HEK293T (cell line): ENCODE measurements at regions not wholly inside any gene's neighbourhood (a gene's known extent, or its start where the extent isn't known, plus 50 kb on each side); places are given as distances from the start of the nearest gene placed in this dataset.

Experiments
- ARNT ChIP-seq: fragments of 450-650 bp; IDR thresholded peaks from 2 replicates; pipeline ENCODE4 v1.6.1; 2017; ENCODE audit warnings: mild to moderate bottlenecking
- BHLHE40 ChIP-seq: fragments of 450-650 bp; IDR thresholded peaks from 2 replicates; pipeline ENCODE4 v1.6.1; 2016; ENCODE audit warnings: mild to moderate bottlenecking, moderate library complexity, borderline replicate concordance
- CTBP1 ChIP-seq: fragments of 450-650 bp; IDR thresholded peaks from 2 replicates; pipeline ENCODE4 v1.6.1; 2016; ENCODE audit warnings: borderline replicate concordance
- ELF4 ChIP-seq: fragments of 450-650 bp; IDR thresholded peaks from 2 replicates; pipeline ENCODE4 v1.6.1; 2017; ENCODE audit warnings: antibody characterized with exemption
- FOXA1 ChIP-seq: fragments of 450-650 bp; IDR thresholded peaks from 2 replicates; pipeline ENCODE4 v1.6.1; 2016; ENCODE audit warnings: mild to moderate bottlenecking
- FOXK2 ChIP-seq: fragments of 450-650 bp; IDR thresholded peaks from 2 replicates; pipeline ENCODE4 v1.6.1; 2016; ENCODE audit warnings: mild to moderate bottlenecking
- FOXM1 ChIP-seq: fragments of 450-650 bp; IDR thresholded peaks from 2 replicates; pipeline ENCODE4 v1.6.1; 2017; ENCODE audit warnings: mild to moderate bottlenecking, borderline replicate concordance
- HDGF ChIP-seq: fragments of 450-650 bp; IDR thresholded peaks from 2 replicates; pipeline ENCODE4 v1.6.1; 2017; ENCODE audit warnings: antibody characterized with exemption, borderline replicate concordance
- L3MBTL2 ChIP-seq: fragments of 450-650 bp; conservative IDR thresholded peaks from 2 replicates; pipeline ENCODE4 v1.6.1; 2016; ENCODE audit warnings: mild to moderate bottlenecking
- LEF1 ChIP-seq: fragments of 450-650 bp; IDR thresholded peaks from 2 replicates; pipeline ENCODE4 v1.6.1; 2017; ENCODE audit warnings: mild to moderate bottlenecking, borderline replicate concordance
- NFRKB ChIP-seq: fragments of 450-650 bp; IDR thresholded peaks from 2 replicates; pipeline ENCODE4 v1.6.1; 2016; ENCODE audit warnings: mild to moderate bottlenecking, moderate library complexity
- SP1 ChIP-seq: fragments of 450-650 bp; IDR thresholded peaks from 2 replicates; pipeline ENCODE4 v1.6.1; 2017
- SUZ12 ChIP-seq: fragments of 450-650 bp; IDR thresholded peaks from 2 replicates; pipeline ENCODE4 v1.6.1; 2016; ENCODE audit warnings: mild to moderate bottlenecking
- TARDBP ChIP-seq: fragments of 450-650 bp; IDR thresholded peaks from 2 replicates; pipeline ENCODE4 v1.6.1; 2016

GRCh38 chr13:53188120-53188519 lies 159.5 kb downstream of the OLFM4 start:
- TF ChIP-seq SP1 (no peak), SUZ12 (no peak), FOXA1 (no peak), CTBP1 (no peak), FOXM1 (no peak), NFRKB (no peak), FOXK2 (no peak), LEF1 (no peak), ARNT (no peak), HDGF (no peak), L3MBTL2 (no peak), BHLHE40 (no peak), ELF4 (no peak), TARDBP (no peak)
